ENCODE measurements at regions not wholly inside any gene's neighbourhood (a gene's known extent, or its start where the extent isn't known, plus 50 kb on each side); places are given as distances from the start of the nearest gene placed in this dataset.

GRCh38 chrY:19549671-19550466 lies 194.7 kb downstream of the KDM5D start:
- no peak for TF ChIP-seq CTCF (IDR thresholded peaks at IDR 0.05)
- TF ChIP-seq POLR2AphosphoS5 (IDR thresholded peaks at IDR 0.05): no peak
- no peak for TF ChIP-seq POLR2A (IDR thresholded peaks at IDR 0.05)
